Gastroesophageal sphincter (tissue), 3 donors: ENCODE measurements at regions not wholly inside any gene's neighbourhood (a gene's known extent, or its start where the extent isn't known, plus 50 kb on each side); places are given as distances from the start of the nearest gene placed in this dataset.

ENCODE experiments used
- EP300 ChIP-seq: sonication (generic); formaldehyde crosslinking; IDR thresholded peaks from one replicate; pipeline ENCODE4 v1.6.1; 2017; ENCODE audit warnings: antibody characterized with exemption, mild to moderate bottlenecking
- POLR2A ChIP-seq, 2 donors: fragments of 450-650 bp; IDR thresholded peaks; one replicate each; pipeline ENCODE4 v1.6.1; 2017; ENCODE audit warnings: antibody characterized with exemption in 2 of 2, mild to moderate bottlenecking in 2 of 2, moderate library complexity in 1 of 2
- POLR2AphosphoS5 ChIP-seq: sonication (generic); formaldehyde crosslinking; IDR thresholded peaks from one replicate; pipeline ENCODE4 v1.6.1; 2017; ENCODE audit warnings: antibody characterized with exemption
- TF ChIP-seq, protein P1 (sequence below), 4 experiments: fragments of 200-600 bp in 2 of 4; fragments of 450-650 bp in 2 of 4; sonication (generic) in 1 of 4; IDR thresholded peaks; one replicate each; pipeline ENCODE4 v1.5.1; 2017 to 2019; ENCODE audit warnings: antibody characterized with exemption in 4 of 4, mild to moderate bottlenecking in 2 of 4, moderate library complexity in 2 of 4

DNA sequence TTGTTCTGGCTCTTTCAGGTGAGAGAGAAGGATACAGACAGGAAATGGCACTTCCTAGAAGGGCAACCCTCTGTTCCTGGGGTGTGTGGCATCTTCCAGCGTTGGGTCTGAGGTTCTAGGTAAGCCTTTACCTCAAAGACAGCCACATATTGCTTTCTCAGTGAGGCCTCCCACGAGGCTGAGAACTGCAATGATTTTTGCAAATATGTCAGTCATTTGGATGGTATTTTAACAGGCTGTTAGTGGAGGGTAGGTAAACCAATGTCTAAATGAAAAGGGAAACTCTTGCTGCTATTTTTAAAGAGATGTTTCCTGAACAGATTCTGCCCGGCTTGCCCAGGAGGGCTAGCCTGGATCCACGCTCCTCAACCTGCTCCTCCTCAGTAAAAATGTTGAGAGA, 240.3 kb upstream of the KLF6 start:
- TF ChIP-seq POLR2A (IDR thresholded peaks at IDR 0.05) (no peak), EP300 (no peak), POLR2AphosphoS5 (no peak)
- TF ChIP-seq, protein P1, sequence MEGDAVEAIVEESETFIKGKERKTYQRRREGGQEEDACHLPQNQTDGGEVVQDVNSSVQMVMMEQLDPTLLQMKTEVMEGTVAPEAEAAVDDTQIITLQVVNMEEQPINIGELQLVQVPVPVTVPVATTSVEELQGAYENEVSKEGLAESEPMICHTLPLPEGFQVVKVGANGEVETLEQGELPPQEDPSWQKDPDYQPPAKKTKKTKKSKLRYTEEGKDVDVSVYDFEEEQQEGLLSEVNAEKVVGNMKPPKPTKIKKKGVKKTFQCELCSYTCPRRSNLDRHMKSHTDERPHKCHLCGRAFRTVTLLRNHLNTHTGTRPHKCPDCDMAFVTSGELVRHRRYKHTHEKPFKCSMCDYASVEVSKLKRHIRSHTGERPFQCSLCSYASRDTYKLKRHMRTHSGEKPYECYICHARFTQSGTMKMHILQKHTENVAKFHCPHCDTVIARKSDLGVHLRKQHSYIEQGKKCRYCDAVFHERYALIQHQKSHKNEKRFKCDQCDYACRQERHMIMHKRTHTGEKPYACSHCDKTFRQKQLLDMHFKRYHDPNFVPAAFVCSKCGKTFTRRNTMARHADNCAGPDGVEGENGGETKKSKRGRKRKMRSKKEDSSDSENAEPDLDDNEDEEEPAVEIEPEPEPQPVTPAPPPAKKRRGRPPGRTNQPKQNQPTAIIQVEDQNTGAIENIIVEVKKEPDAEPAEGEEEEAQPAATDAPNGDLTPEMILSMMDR (IDR thresholded peaks at IDR 0.05): no peak
